NOMO-1 (cell line): ENCODE measurements at regions not wholly inside any gene's neighbourhood (a gene's known extent, or its start where the extent isn't known, plus 50 kb on each side); places are given as distances from the start of the nearest gene placed in this dataset.

Experiments used
- DNase-seq, 2 experiments: peaks; one replicate each; lab custom pipeline; 2025; ENCODE audit not compliant: unreplicated experiment in 2 of 2; lab: John Stamatoyannopoulos, UW

- DNase-seq: no peak
These were observed 50.4 kb upstream of the NEO1 start for GRCh38 chr15:73001840-73002239.

GRCh38 chr15:73000293-73000692, 52.0 kb upstream of the NEO1 start:
- DNase-seq: no peak

- no peak for DNase-seq
These were observed 52.7 kb upstream of the NEO1 start for GRCh38 chr15:72999586-72999985.

- no peak for DNase-seq
These were observed 53.4 kb upstream of the NEO1 start for GRCh38 chr15:72998681-72999466.

- no peak for DNase-seq
These were observed 54.0 kb upstream of the NEO1 start for GRCh38 chr15:72998226-72998625.

- no peak for DNase-seq
These were observed 56.4 kb upstream of the NEO1 start for GRCh38 chr15:72995849-72996248.

GRCh38 chr15:72994534-72995177, 57.6 kb upstream of the NEO1 start:
- no peak for DNase-seq

GRCh38 chr15:72992841-72993252, 59.4 kb upstream of the NEO1 start:
- DNase-seq: no peak

- DNase-seq: no peak
These were observed 61.2 kb upstream of the NEO1 start for GRCh38 chr15:72991026-72991425.

- DNase-seq: no peak
These were observed 68.3 kb upstream of the NEO1 start for GRCh38 chr15:72983801-72984545.

GRCh38 chr15:72982714-72983113, 69.5 kb upstream of the NEO1 start:
- no peak for DNase-seq

- no peak for DNase-seq
These were observed 71.6 kb upstream of the NEO1 start for GRCh38 chr15:72980661-72981060.

GRCh38 chr15:72979791-72980190, 72.5 kb upstream of the NEO1 start:
- DNase-seq: no peak

GRCh38 chr15:72979308-72979707, 73.0 kb upstream of the NEO1 start:
- no peak for DNase-seq

- no peak for DNase-seq
These were observed 74.0 kb upstream of the NEO1 start for GRCh38 chr15:72978223-72978622.

GRCh38 chr15:72972362-72972761, 79.9 kb upstream of the NEO1 start:
- no peak for DNase-seq

GRCh38 chr15:72971766-72972165, 80.5 kb upstream of the NEO1 start:
- DNase-seq: no peak

GRCh38 chr15:72970933-72971760, 81.1 kb upstream of the NEO1 start:
- DNase-seq: no peak

GRCh38 chr15:72968531-72968922, 83.7 kb upstream of the NEO1 start:
- DNase-seq: no peak

GRCh38 chr15:72967811-72968530, 84.3 kb upstream of the NEO1 start:
- DNase-seq: no peak
